H9 (cell line): ENCODE measurements at regions not wholly inside any gene's neighbourhood (a gene's known extent, or its start where the extent isn't known, plus 50 kb on each side); places are given as distances from the start of the nearest gene placed in this dataset.

Source experiments
- DNase-seq: peaks from one replicate; pipeline ENCODE4 v3.0.0-alpha.2; 2017
- H2AFZ ChIP-seq: one replicate; pipeline ENCODE4 v1.6.1; 2013; ENCODE audit warnings: mild to moderate bottlenecking, low read length, control low read depth, moderate library complexity
- H2AK5ac ChIP-seq: 2 replicates; pipeline ENCODE4 v1.6.1; 2013; ENCODE audit warnings: low read length, control low read depth, mixed read lengths; ENCODE audit not compliant: insufficient read length
- H2BK120ac ChIP-seq: one replicate; pipeline ENCODE4 v1.6.1; 2013; ENCODE audit warnings: low read depth, mild to moderate bottlenecking, low read length, control low read depth, inconsistent platforms; ENCODE audit not compliant: poor library complexity, severe bottlenecking
- H2BK12ac ChIP-seq: 2 replicates; pipeline ENCODE4 v1.6.1; 2013; ENCODE audit warnings: low read length, control low read depth, mixed read lengths, low read depth; ENCODE audit not compliant: insufficient read length
- H2BK15ac ChIP-seq: 2 replicates; pipeline ENCODE4 v1.6.1; 2013; ENCODE audit warnings: low read depth, low read length, control low read depth
- H2BK20ac ChIP-seq: one replicate; pipeline ENCODE4 v1.6.1; 2013; ENCODE audit warnings: low read depth, mild to moderate bottlenecking, low read length, control low read depth, inconsistent platforms; ENCODE audit not compliant: poor library complexity, severe bottlenecking
- H2BK5ac ChIP-seq: 2 replicates; pipeline ENCODE4 v1.6.1; 2013; ENCODE audit warnings: low read length, control low read depth, mixed read lengths; ENCODE audit not compliant: insufficient read length
- H3K14ac ChIP-seq: 2 replicates; pipeline ENCODE4 v1.6.1; 2013; ENCODE audit warnings: low read length, control low read depth; ENCODE audit not compliant: insufficient read depth
- H3K18ac ChIP-seq: 2 replicates; pipeline ENCODE4 v1.6.1; 2013; ENCODE audit warnings: low read depth, mild to moderate bottlenecking, mixed read lengths, low read length, control low read depth; ENCODE audit not compliant: insufficient read length
- H3K23ac ChIP-seq: 2 replicates; pipeline ENCODE4 v1.6.1; 2013; ENCODE audit warnings: low read length, control low read depth, mixed read lengths, low read depth; ENCODE audit not compliant: insufficient read length
- H3K23me2 ChIP-seq: 2 replicates; pipeline ENCODE4 v1.6.1; 2013; ENCODE audit warnings: low read depth, mild to moderate bottlenecking, mixed read lengths, low read length, control low read depth; ENCODE audit not compliant: insufficient read length, poor library complexity, severe bottlenecking
- H3K27ac ChIP-seq: 2 replicates; pipeline ENCODE4 v1.5.1; 2013; ENCODE audit warnings: low read length, control low read depth, mixed read lengths, low read depth; ENCODE audit not compliant: insufficient read length
- H3K27me3 ChIP-seq: 2 replicates; pipeline ENCODE4 v1.6.1; 2013; ENCODE audit warnings: low read length, control low read depth, inconsistent platforms; ENCODE audit not compliant: insufficient read depth
- H3K4ac ChIP-seq: 2 replicates; pipeline ENCODE4 v1.6.1; 2013; ENCODE audit warnings: low read depth, mild to moderate bottlenecking, control low read depth, inconsistent platforms, low read length, moderate library complexity
- H3K4me1 ChIP-seq: 2 replicates; pipeline ENCODE4 v1.6.1; 2013; ENCODE audit warnings: low read length, control low read depth, inconsistent platforms; ENCODE audit not compliant: insufficient read depth
- H3K4me2 ChIP-seq: 2 replicates; pipeline ENCODE4 v1.6.1; 2013; ENCODE audit warnings: low read length, control low read depth, mixed read lengths; ENCODE audit not compliant: insufficient read length, insufficient read depth
- H3K56ac ChIP-seq: 2 replicates; pipeline ENCODE4 v1.6.1; 2013; ENCODE audit warnings: low read depth, mild to moderate bottlenecking, mixed read lengths, low read length, control low read depth; ENCODE audit not compliant: insufficient read length
- H3K79me1 ChIP-seq: 2 replicates; pipeline ENCODE4 v1.6.1; 2013; ENCODE audit warnings: low read depth, mild to moderate bottlenecking, moderate library complexity, low read length, control low read depth, inconsistent platforms; ENCODE audit not compliant: insufficient read depth, poor library complexity, severe bottlenecking
- H3K79me2 ChIP-seq: 2 replicates; pipeline ENCODE4 v1.6.1; 2013; ENCODE audit warnings: low read length, control low read depth, inconsistent platforms; ENCODE audit not compliant: insufficient read depth
- H3K9ac ChIP-seq: 2 replicates; pipeline ENCODE4 v1.6.1; 2013; ENCODE audit warnings: low read length, control low read depth, mixed read lengths; ENCODE audit not compliant: insufficient read length; ENCODE audit errors: extremely low read depth
- H3K9me3 ChIP-seq: one replicate; pipeline ENCODE4 v1.6.1; 2013; ENCODE audit warnings: low read depth, low read length, inconsistent platforms; ENCODE audit not compliant: control insufficient read depth
- H3T11ph ChIP-seq: one replicate; pipeline ENCODE4 v1.6.1; 2013; ENCODE audit warnings: mild to moderate bottlenecking, low read length, control low read depth, inconsistent platforms
- H4K20me1 ChIP-seq: one replicate; pipeline ENCODE4 v1.6.1; 2013; ENCODE audit not compliant: control insufficient read depth, insufficient read length, insufficient read depth
- H4K5ac ChIP-seq: 2 replicates; pipeline ENCODE4 v1.6.1; 2013; ENCODE audit warnings: low read depth, mild to moderate bottlenecking, mixed read lengths, low read length, control low read depth; ENCODE audit not compliant: insufficient read length
- H4K8ac ChIP-seq: replicated peaks from 2 replicates; pipeline ENCODE4 v1.6.1; 2013; ENCODE audit warnings: low read length, control low read depth, mixed read lengths, low read depth; ENCODE audit not compliant: insufficient read length
- H4K91ac ChIP-seq: 2 replicates; pipeline ENCODE4 v1.6.1; 2013; ENCODE audit warnings: low read depth, mild to moderate bottlenecking, moderate library complexity, mixed read lengths, low read length, control low read depth; ENCODE audit not compliant: insufficient read length
- H3K27ac Mint-ChIP-seq, 3 experiments: 2 replicates in 2 of 3; 3 replicates in 1 of 3; pipeline ENCODE4 v1.8.0; 2020 to 2021; ENCODE audit warnings: mixed read lengths in 3 of 3, mild to moderate bottlenecking in 1 of 3, moderate library complexity in 1 of 3
- H3K27me3 Mint-ChIP-seq: 2 replicates; pipeline ENCODE4 v1.8.0; 2021; ENCODE audit warnings: low read depth, mild to moderate bottlenecking, moderate library complexity, mixed read lengths
- H3K36me3 Mint-ChIP-seq, 3 experiments: 2 replicates in 2 of 3; 3 replicates in 1 of 3; pipeline ENCODE4 v1.8.0; 2020 to 2021; ENCODE audit warnings: low read depth in 3 of 3, mixed read lengths in 3 of 3; ENCODE audit not compliant: insufficient read depth in 1 of 3
- H3K4me1 Mint-ChIP-seq, 2 experiments: 2 replicates each; pipeline ENCODE4 v1.8.0; 2020; ENCODE audit warnings: mixed read lengths in 2 of 2
- H3K4me3 Mint-ChIP-seq, 2 experiments: 2 replicates in 1 of 2; 3 replicates in 1 of 2; pipeline ENCODE4 v1.8.0; 2020 to 2021; ENCODE audit warnings: mild to moderate bottlenecking in 2 of 2, mixed read lengths in 2 of 2, moderate library complexity in 1 of 2
- H3K9me3 Mint-ChIP-seq, 2 experiments: 2 replicates in 1 of 2; 3 replicates in 1 of 2; pipeline ENCODE4 v1.8.0; 2020; ENCODE audit warnings: mild to moderate bottlenecking in 2 of 2, mixed read lengths in 2 of 2, moderate library complexity in 1 of 2
- WGBS: extraction: QIAGEN DNeasy Blood & Tissue Kit; methylation state at CpG from one replicate; pipeline ENCODE4 v1.1.7; 2013; ENCODE audit warnings: missing lambda C conversion rate, low lambda C conversion rate, mixed read lengths; ENCODE audit not compliant: insufficient read length; ENCODE audit errors: extremely low coverage; 5-methylcytosine and 5-hydroxymethylcytosine counted together
- TF ChIP-seq, protein P1 (sequence below): fragments of 200-600 bp; sonication (generic); conservative IDR thresholded peaks from 3 replicates; pipeline ENCODE4 v1.8.0; 2021; ENCODE audit warnings: antibody characterized with exemption, mild to moderate bottlenecking

DNA sequence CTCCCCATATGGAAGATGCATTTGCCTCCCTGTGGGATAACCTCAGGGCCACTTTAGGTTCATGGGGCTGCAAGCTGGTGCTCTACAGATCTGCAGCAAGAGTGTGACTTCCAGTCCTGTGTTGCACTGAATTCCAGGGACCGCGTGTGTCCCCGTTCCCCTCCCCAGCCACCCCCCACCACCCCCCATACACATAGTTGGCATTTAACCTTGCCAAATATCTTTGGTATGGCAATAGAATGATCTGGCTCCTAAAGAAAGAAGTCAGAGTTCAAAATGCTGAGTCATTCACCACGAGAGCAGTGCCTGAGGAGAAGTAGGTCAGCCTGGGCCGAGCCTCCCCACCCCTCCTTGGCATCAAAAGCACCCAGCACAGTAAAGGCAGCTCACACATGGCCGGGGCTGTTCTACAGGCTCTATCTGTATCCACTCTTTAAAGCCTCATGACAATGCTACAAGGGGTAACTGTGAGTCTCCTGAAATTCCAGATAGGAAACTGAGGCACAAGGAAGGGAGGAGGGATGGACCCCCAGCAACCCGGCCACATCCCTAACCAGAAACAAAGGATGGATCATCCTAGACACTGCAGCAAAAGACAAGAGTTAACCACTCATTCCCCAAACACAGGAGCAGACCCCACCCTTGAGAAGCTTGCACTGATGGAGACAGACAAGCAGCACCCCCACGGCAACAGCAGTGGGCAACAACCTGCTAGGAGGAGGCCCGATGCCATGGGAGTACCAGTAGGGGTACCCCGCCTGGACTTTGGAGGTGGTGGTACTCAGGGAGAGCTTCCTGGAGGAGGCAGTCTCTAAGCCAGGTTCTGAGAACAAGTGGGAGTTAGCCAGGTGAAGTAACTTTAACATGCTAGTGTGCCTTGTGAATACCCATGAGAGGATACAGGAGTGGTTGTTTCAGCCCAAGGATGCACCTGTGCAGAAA is 70.3 kb upstream of the NANOS1 start:
- no peak overlapping the region for H2BK20ac ChIP-seq
- H3K79me1 ChIP-seq = no peaks in the 10 kb centered on the region
- H3K23me2 ChIP-seq = no peaks in the 10 kb centered on the region
- H2BK5ac ChIP-seq = no peak overlapping the region
- H3K9me3 ChIP-seq = no peaks in the 10 kb centered on the region
- no peak overlapping the region for H4K91ac ChIP-seq
- no peak overlapping the region for H3K56ac ChIP-seq
- no peaks in the 10 kb centered on the region for H4K20me1 ChIP-seq
- H3K18ac ChIP-seq = no peak overlapping the region
- H3K4me2 ChIP-seq = no peak overlapping the region
- peaks cover under 1% of the 10 kb centered on the region; the same call in 1 of the 2 replicates for H3K27me3 Mint-ChIP-seq
- peak; percentile 25 for DNase-seq
- H3K14ac ChIP-seq = no peak overlapping the region
- no peak overlapping the region for H3T11ph ChIP-seq
- H4K5ac ChIP-seq = no peak overlapping the region
- no peak overlapping the region for H3K27ac ChIP-seq
- H4K8ac ChIP-seq = no peak overlapping the region
- TF ChIP-seq, protein P1, sequence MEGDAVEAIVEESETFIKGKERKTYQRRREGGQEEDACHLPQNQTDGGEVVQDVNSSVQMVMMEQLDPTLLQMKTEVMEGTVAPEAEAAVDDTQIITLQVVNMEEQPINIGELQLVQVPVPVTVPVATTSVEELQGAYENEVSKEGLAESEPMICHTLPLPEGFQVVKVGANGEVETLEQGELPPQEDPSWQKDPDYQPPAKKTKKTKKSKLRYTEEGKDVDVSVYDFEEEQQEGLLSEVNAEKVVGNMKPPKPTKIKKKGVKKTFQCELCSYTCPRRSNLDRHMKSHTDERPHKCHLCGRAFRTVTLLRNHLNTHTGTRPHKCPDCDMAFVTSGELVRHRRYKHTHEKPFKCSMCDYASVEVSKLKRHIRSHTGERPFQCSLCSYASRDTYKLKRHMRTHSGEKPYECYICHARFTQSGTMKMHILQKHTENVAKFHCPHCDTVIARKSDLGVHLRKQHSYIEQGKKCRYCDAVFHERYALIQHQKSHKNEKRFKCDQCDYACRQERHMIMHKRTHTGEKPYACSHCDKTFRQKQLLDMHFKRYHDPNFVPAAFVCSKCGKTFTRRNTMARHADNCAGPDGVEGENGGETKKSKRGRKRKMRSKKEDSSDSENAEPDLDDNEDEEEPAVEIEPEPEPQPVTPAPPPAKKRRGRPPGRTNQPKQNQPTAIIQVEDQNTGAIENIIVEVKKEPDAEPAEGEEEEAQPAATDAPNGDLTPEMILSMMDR = no peak
- H2BK12ac ChIP-seq = no peak overlapping the region
- no peak overlapping the region for H2AK5ac ChIP-seq
- H3K27me3 ChIP-seq = no peaks in the 10 kb centered on the region
- no peak overlapping the region for H3K9ac ChIP-seq
- no peaks in the 10 kb centered on the region for H3K79me2 ChIP-seq
- no peaks in the 10 kb centered on the region for H3K36me3 Mint-ChIP-seq
- no peak overlapping the region for H3K27ac Mint-ChIP-seq
- no peak overlapping the region for H3K23ac ChIP-seq
- no peak overlapping the region for H2BK15ac ChIP-seq
- no peaks in the 10 kb centered on the region for H3K4me1 ChIP-seq
- no peak overlapping the region for H2AFZ ChIP-seq
- no peak overlapping the region for H2BK120ac ChIP-seq
- no peaks in the 10 kb centered on the region; a peak in 1 of 5 replicates for H3K9me3 Mint-ChIP-seq
- no peak overlapping the region for H3K4ac ChIP-seq
- peaks cover 10 to 23% of the 10 kb centered on the region in 2 experiments for H3K4me1 Mint-ChIP-seq
- no peak overlapping the region for H3K4me3 Mint-ChIP-seq
- no CpG with 5 or more reads among the region's 10 CpGs for WGBS
